Suprapubic skin (tissue), 4 donors: ENCODE measurements at regions not wholly inside any gene's neighbourhood (a gene's known extent, or its start where the extent isn't known, plus 50 kb on each side); places are given as distances from the start of the nearest gene placed in this dataset.

Source experiments
- POLR2A ChIP-seq, 2 donors: fragments of 450-650 bp; IDR thresholded peaks; one replicate each; pipeline ENCODE4 v1.6.1; 2017; ENCODE audit warnings: antibody characterized with exemption in 2 of 2, mild to moderate bottlenecking in 2 of 2, moderate library complexity in 2 of 2
- POLR2AphosphoS5 ChIP-seq, 3 donors: sonication (generic); formaldehyde crosslinking; IDR thresholded peaks; one replicate each; pipeline ENCODE4 v1.6.1; 2017; ENCODE audit warnings: antibody characterized with exemption in 3 of 3
- TF ChIP-seq, protein P1 (sequence below), 2 donors: fragments of 200-600 bp in 1 of 2; fragments of 450-650 bp in 1 of 2; sonication (generic) in 1 of 2; IDR thresholded peaks; one replicate each; pipeline ENCODE4 v1.5.1; 2016 to 2019; ENCODE audit warnings: antibody characterized with exemption in 2 of 2, mild to moderate bottlenecking in 1 of 2, moderate library complexity in 1 of 2

DNA sequence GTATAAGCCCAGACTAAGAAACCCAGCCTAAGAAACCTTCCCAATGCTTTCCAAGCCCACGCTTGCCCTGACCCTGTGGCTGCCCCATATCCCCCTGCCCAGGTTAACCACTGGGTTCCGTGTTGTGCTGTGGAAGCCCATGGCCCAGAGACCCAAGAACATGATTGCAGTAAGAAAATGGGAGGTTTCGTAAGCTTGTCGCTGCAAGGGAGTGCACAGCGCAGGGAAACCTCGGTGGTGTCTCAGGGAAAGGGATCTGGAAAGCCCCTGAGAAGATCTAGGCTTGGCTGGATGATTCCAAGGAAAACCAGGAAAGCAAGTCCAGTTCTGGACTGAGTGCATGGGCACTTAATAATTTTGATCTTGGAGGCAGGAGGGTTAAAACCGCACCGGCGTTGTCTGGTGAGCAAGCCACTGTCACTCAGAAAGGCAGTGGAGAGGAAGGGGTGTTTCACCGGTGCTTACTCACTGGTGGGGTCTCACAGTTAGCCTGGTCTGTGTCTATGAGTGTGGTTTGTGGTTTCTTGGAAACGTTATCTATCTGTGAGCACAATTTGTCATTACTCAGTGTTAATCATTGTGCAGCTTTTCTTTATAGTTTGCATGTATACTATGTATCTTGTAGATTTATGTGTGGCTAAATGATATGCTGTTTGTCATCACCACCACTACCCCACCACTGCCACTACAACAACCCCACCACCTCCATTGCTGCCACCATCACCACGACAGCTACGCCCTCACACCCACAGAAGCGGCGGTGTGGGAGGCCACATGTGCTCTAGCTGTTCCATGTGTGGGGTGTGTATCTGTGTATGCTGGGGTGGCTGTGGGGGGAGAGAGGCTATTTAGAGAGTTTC, 53.3 kb upstream of the PRDM11 start:
- TF ChIP-seq, protein P1, sequence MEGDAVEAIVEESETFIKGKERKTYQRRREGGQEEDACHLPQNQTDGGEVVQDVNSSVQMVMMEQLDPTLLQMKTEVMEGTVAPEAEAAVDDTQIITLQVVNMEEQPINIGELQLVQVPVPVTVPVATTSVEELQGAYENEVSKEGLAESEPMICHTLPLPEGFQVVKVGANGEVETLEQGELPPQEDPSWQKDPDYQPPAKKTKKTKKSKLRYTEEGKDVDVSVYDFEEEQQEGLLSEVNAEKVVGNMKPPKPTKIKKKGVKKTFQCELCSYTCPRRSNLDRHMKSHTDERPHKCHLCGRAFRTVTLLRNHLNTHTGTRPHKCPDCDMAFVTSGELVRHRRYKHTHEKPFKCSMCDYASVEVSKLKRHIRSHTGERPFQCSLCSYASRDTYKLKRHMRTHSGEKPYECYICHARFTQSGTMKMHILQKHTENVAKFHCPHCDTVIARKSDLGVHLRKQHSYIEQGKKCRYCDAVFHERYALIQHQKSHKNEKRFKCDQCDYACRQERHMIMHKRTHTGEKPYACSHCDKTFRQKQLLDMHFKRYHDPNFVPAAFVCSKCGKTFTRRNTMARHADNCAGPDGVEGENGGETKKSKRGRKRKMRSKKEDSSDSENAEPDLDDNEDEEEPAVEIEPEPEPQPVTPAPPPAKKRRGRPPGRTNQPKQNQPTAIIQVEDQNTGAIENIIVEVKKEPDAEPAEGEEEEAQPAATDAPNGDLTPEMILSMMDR (IDR thresholded peaks at IDR 0.05) = no peak
- TF ChIP-seq POLR2AphosphoS5 (IDR thresholded peaks at IDR 0.05) (no peak), POLR2A (IDR thresholded peaks at IDR 0.05) (no peak)
